ENCODE measurements at regions not wholly inside any gene's neighbourhood (a gene's known extent, or its start where the extent isn't known, plus 50 kb on each side); places are given as distances from the start of the nearest gene placed in this dataset.

DNA sequence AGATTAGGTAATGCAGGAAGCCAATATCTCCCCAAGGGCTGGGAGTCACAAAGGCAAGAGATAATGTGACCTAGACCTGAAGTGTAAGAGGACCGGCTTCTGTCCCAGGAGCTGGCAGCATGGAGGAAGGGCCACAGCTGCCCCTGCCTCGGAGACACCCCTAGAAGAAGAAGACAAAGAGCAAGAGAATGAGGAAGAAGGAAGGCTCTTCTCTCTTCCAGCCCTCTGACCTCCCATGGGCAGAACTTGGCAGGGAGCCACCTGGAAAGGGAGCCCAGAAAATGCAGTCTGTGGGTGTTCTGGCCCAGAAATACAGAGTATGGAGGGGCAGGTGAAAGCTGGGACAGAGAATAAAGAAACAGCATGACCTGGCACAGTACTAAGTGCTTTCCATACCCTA, 151.0 kb downstream of the C5orf15 start:
- TF ChIP-seq EP300 (IDR thresholded peaks at IDR 0.05; ENCODE audit: borderline replicate concordance) (no peak), RAD21 (IDR thresholded peaks at IDR 0.05; ENCODE audit: low read depth) (no peak), NFIC (IDR thresholded peaks at IDR 0.05) (no peak), CREB1 (IDR thresholded peaks at IDR 0.05; ENCODE audit: low read depth) (no peak), TAF1 (IDR thresholded peaks at IDR 0.05; ENCODE audit: low read depth) (no peak)
- TF ChIP-seq, protein P1, sequence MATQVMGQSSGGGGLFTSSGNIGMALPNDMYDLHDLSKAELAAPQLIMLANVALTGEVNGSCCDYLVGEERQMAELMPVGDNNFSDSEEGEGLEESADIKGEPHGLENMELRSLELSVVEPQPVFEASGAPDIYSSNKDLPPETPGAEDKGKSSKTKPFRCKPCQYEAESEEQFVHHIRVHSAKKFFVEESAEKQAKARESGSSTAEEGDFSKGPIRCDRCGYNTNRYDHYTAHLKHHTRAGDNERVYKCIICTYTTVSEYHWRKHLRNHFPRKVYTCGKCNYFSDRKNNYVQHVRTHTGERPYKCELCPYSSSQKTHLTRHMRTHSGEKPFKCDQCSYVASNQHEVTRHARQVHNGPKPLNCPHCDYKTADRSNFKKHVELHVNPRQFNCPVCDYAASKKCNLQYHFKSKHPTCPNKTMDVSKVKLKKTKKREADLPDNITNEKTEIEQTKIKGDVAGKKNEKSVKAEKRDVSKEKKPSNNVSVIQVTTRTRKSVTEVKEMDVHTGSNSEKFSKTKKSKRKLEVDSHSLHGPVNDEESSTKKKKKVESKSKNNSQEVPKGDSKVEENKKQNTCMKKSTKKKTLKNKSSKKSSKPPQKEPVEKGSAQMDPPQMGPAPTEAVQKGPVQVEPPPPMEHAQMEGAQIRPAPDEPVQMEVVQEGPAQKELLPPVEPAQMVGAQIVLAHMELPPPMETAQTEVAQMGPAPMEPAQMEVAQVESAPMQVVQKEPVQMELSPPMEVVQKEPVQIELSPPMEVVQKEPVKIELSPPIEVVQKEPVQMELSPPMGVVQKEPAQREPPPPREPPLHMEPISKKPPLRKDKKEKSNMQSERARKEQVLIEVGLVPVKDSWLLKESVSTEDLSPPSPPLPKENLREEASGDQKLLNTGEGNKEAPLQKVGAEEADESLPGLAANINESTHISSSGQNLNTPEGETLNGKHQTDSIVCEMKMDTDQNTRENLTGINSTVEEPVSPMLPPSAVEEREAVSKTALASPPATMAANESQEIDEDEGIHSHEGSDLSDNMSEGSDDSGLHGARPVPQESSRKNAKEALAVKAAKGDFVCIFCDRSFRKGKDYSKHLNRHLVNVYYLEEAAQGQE (IDR thresholded peaks at IDR 0.05; ENCODE audit: low read depth) = no peak
- TF ChIP-seq, protein P2, sequence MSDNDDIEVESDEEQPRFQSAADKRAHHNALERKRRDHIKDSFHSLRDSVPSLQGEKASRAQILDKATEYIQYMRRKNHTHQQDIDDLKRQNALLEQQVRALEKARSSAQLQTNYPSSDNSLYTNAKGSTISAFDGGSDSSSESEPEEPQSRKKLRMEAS (IDR thresholded peaks at IDR 0.05) = no peak
- TF ChIP-seq, protein P3, sequence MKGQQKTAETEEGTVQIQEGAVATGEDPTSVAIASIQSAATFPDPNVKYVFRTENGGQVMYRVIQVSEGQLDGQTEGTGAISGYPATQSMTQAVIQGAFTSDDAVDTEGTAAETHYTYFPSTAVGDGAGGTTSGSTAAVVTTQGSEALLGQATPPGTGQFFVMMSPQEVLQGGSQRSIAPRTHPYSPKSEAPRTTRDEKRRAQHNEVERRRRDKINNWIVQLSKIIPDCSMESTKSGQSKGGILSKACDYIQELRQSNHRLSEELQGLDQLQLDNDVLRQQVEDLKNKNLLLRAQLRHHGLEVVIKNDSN (IDR thresholded peaks at IDR 0.05) = no peak
